PC-3 (cell line): ENCODE measurements at regions not wholly inside any gene's neighbourhood (a gene's known extent, or its start where the extent isn't known, plus 50 kb on each side); places are given as distances from the start of the nearest gene placed in this dataset.

Experiments
- EZH2 ChIP-seq: fragments of 300-600 bp; sonication (generic); IDR thresholded peaks from one replicate; pipeline ENCODE4 v1.6.1; 2017; ENCODE audit warnings: antibody characterized with exemption, mild to moderate bottlenecking, low read length; ENCODE audit not compliant: unreplicated experiment
- EZH2phosphoT487 ChIP-seq: fragments of 300-600 bp; sonication (generic); IDR thresholded peaks from 2 replicates; pipeline ENCODE4 v1.6.1; 2018; ENCODE audit warnings: mild to moderate bottlenecking, antibody characterized with exemption, low read length, borderline replicate concordance
- TF ChIP-seq, protein P1 (sequence below): fragments of 300-600 bp; sonication (generic); conservative IDR thresholded peaks from 2 replicates; pipeline ENCODE4 v1.5.1; 2017; ENCODE audit warnings: antibody characterized with exemption, low read depth, mild to moderate bottlenecking, low read length

- TF ChIP-seq, protein P1, sequence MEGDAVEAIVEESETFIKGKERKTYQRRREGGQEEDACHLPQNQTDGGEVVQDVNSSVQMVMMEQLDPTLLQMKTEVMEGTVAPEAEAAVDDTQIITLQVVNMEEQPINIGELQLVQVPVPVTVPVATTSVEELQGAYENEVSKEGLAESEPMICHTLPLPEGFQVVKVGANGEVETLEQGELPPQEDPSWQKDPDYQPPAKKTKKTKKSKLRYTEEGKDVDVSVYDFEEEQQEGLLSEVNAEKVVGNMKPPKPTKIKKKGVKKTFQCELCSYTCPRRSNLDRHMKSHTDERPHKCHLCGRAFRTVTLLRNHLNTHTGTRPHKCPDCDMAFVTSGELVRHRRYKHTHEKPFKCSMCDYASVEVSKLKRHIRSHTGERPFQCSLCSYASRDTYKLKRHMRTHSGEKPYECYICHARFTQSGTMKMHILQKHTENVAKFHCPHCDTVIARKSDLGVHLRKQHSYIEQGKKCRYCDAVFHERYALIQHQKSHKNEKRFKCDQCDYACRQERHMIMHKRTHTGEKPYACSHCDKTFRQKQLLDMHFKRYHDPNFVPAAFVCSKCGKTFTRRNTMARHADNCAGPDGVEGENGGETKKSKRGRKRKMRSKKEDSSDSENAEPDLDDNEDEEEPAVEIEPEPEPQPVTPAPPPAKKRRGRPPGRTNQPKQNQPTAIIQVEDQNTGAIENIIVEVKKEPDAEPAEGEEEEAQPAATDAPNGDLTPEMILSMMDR = no peak
- TF ChIP-seq EZH2phosphoT487 = no peak
- no peak for TF ChIP-seq EZH2
These were observed 367.6 kb downstream of the MIAT start for GRCh38 chr22:27024982-27025381.
